Cardiac muscle cell (in vitro differentiated cells and primary cell): ENCODE measurements at regions not wholly inside any gene's neighbourhood (a gene's known extent, or its start where the extent isn't known, plus 50 kb on each side); places are given as distances from the start of the nearest gene placed in this dataset.

Source experiments
- DNase-seq, 2 donors: peaks; one replicate each; pipeline versions ENCODE4 v3.0.0 to v3.0.0-alpha.2; 2010 to 2017; ENCODE audit warnings: low read depth in 1 of 2, low spot score in 1 of 2
- H3K27ac ChIP-seq: fragments of 200-600 bp; sonication (generic); 2 replicates; pipeline ENCODE4 v1.5.1; 2016
- H3K27me3 ChIP-seq: fragments of 200-600 bp; sonication (generic); 2 replicates; pipeline ENCODE4 v1.6.0; 2016; ENCODE audit warnings: control low read depth
- H3K36me3 ChIP-seq: fragments of 200-600 bp; sonication (generic); 2 replicates; pipeline ENCODE4 v1.5.1; 2016; ENCODE audit warnings: control low read depth
- H3K4me1 ChIP-seq: fragments of 200-600 bp; sonication (generic); 2 replicates; pipeline ENCODE4 v1.8.1; 2017; ENCODE audit warnings: low read depth, mild to moderate bottlenecking, mixed run types
- H3K4me3 ChIP-seq: fragments of 200-600 bp; sonication (generic); 2 replicates; pipeline ENCODE4 v1.5.1; 2016; ENCODE audit warnings: mild to moderate bottlenecking
- H3K9me3 ChIP-seq: fragments of 200-600 bp; sonication (generic); 2 replicates; pipeline ENCODE4 v1.5.1; 2017; ENCODE audit warnings: low read depth, mild to moderate bottlenecking, control low read depth
- TF ChIP-seq, protein P1 (sequence below): IDR thresholded peaks from 2 replicates; pipeline ENCODE4 v1.5.1; 2012; ENCODE audit warnings: low read depth, mild to moderate bottlenecking, low read length

- Histone ChIP-seq H3K27me3 (no peaks in the 10 kb centered on the region), H3K27ac (no peak overlapping the region), H3K4me3 (no peak overlapping the region), H3K9me3 (no peaks in the 10 kb centered on the region), H3K36me3 (no peaks in the 10 kb centered on the region), H3K4me1 (no peaks in the 10 kb centered on the region)
- no peak for DNase-seq
- TF ChIP-seq, protein P1, sequence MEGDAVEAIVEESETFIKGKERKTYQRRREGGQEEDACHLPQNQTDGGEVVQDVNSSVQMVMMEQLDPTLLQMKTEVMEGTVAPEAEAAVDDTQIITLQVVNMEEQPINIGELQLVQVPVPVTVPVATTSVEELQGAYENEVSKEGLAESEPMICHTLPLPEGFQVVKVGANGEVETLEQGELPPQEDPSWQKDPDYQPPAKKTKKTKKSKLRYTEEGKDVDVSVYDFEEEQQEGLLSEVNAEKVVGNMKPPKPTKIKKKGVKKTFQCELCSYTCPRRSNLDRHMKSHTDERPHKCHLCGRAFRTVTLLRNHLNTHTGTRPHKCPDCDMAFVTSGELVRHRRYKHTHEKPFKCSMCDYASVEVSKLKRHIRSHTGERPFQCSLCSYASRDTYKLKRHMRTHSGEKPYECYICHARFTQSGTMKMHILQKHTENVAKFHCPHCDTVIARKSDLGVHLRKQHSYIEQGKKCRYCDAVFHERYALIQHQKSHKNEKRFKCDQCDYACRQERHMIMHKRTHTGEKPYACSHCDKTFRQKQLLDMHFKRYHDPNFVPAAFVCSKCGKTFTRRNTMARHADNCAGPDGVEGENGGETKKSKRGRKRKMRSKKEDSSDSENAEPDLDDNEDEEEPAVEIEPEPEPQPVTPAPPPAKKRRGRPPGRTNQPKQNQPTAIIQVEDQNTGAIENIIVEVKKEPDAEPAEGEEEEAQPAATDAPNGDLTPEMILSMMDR = no peak
Measured at GRCh38 chr2:181196401-181196800, 216.0 kb downstream of the UBE2E3 start.

- no peaks in the 10 kb centered on the region for H3K27me3 ChIP-seq
Measured at GRCh38 chr2:181197140-181197760, 216.8 kb downstream of the UBE2E3 start.

DNA sequence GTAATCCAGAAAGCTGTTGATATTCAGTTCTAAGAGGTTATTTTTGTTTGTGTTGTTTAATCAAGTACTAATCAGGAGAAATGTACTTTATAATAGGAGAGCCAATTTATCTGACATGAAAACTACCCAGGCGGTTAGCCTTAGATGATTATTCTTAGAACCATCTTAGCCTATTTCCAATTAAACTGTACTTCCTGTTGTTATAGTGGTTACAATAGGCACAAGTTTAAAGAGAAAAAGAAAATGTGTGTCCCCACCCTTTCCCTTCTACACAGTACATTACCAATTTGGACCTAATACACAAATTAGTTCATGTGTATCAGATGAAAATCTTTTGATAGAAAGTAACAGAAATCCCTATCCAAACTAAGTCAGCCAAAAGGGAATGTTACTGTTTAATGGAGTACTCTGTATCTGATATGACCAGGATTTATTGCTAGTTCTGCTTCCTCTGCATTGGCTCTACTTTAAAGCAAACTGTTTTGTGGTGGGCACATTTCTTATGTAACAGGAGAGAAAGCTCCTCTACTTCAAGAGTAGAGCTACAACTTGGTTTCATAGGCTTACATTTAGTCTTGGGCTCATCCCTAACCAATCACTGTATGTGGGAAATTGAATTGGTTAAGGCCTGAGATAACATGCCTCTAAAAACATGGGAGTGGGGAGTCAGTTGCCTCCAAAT, 217.9 kb downstream of the UBE2E3 start:
- no peaks in the 10 kb centered on the region for H3K36me3 ChIP-seq
- TF ChIP-seq, protein P1 = no peak
- H3K9me3 ChIP-seq = no peaks in the 10 kb centered on the region
- H3K4me1 ChIP-seq = no peaks in the 10 kb centered on the region
- no peak overlapping the region for H3K27ac ChIP-seq
- H3K4me3 ChIP-seq = no peak overlapping the region
- DNase-seq = no peak
- no peaks in the 10 kb centered on the region for H3K27me3 ChIP-seq

More at GRCh38 chr2:181197140-181197760, 216.8 kb downstream of the UBE2E3 start:
- no peak for DNase-seq
- H3K4me1 ChIP-seq = no peaks in the 10 kb centered on the region
- no peaks in the 10 kb centered on the region for H3K9me3 ChIP-seq
- no peaks in the 10 kb centered on the region for H3K36me3 ChIP-seq
- no peak overlapping the region for H3K4me3 ChIP-seq
- TF ChIP-seq, protein P1 = no peak
- H3K27ac ChIP-seq = no peak overlapping the region

- H3K27ac ChIP-seq = no peak overlapping the region
- H3K27me3 ChIP-seq = no peaks in the 10 kb centered on the region
- TF ChIP-seq, protein P1 = no peak
- peak in 1 of 2 donors; percentile 33 for DNase-seq
- H3K36me3 ChIP-seq = no peaks in the 10 kb centered on the region
- no peaks in the 10 kb centered on the region for H3K4me1 ChIP-seq
- H3K4me3 ChIP-seq = no peak overlapping the region
- H3K9me3 ChIP-seq = no peaks in the 10 kb centered on the region
Measured at GRCh38 chr2:181203412-181203811, 223.0 kb downstream of the UBE2E3 start.

DNA sequence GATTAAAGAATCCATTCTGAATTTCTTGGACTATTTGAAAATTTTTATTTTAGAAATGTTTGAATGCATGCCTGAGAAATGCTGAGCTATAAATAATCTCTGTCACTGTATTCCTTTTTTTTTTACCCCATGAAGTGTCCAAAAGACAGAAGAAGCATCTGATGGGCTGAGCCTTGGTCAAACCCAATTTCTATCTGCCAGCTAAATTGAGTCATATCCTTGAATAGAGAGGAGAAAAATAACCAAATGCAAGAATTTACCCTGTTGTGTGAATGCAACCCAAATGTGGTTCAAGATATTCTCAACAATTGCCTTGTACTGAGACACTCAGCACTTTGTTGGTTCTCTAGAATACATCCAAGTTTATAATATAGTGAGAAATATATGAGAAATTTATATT, 223.5 kb downstream of the UBE2E3 start:
- no peaks in the 10 kb centered on the region for H3K4me1 ChIP-seq
- peak in 1 of 2 donors; percentile 2 for DNase-seq
- no peaks in the 10 kb centered on the region for H3K36me3 ChIP-seq
- H3K4me3 ChIP-seq = no peak overlapping the region
- no peaks in the 10 kb centered on the region for H3K27me3 ChIP-seq
- H3K9me3 ChIP-seq = no peaks in the 10 kb centered on the region
- H3K27ac ChIP-seq = no peak overlapping the region
- TF ChIP-seq, protein P1 = no peak
